T-helper 2 cell (primary cell): ENCODE measurements at regions not wholly inside any gene's neighbourhood (a gene's known extent, or its start where the extent isn't known, plus 50 kb on each side); places are given as distances from the start of the nearest gene placed in this dataset.

Source experiments
- DNase-seq, 5 experiments: peaks; one replicate each; pipeline versions ENCODE4 v3.0.0 to v3.0.0-alpha.2; 2012 to 2022

- no peak for DNase-seq
These were observed 115.4 kb upstream of the STK26 start for GRCh38 chrX:131907488-131908314.

- DNase-seq, result no peak
These were observed 112.5 kb upstream of the STK26 start for GRCh38 chrX:131910586-131910985.

- DNase-seq, result no peak
These were observed 107.6 kb upstream of the STK26 start for GRCh38 chrX:131915488-131915887.

- DNase-seq, result no peak
These were observed 105.5 kb upstream of the STK26 start for GRCh38 chrX:131917588-131917987.

- no peak for DNase-seq
These were observed 104.3 kb upstream of the STK26 start for GRCh38 chrX:131918839-131919238.

- DNase-seq, result no peak
These were observed 99.4 kb upstream of the STK26 start for GRCh38 chrX:131923614-131924250.

- no peak for DNase-seq
These were observed 84.4 kb upstream of the STK26 start for GRCh38 chrX:131938749-131939148.

- no peak for DNase-seq
These were observed 81.1 kb upstream of the STK26 start for GRCh38 chrX:131942034-131942433.

- DNase-seq, result no peak
These were observed 77.9 kb upstream of the STK26 start for GRCh38 chrX:131944936-131945902.

- DNase-seq, result no peak
These were observed 71.9 kb upstream of the STK26 start for GRCh38 chrX:131951166-131951565.

GRCh38 chrX:131955099-131955777, 67.9 kb upstream of the STK26 start:
- DNase-seq, result peak in 1 of 5 experiments; percentile 21

- DNase-seq, result no peak
These were observed 64.4 kb upstream of the STK26 start for GRCh38 chrX:131958724-131959123.

GRCh38 chrX:131970347-131970746, 52.8 kb upstream of the STK26 start:
- DNase-seq, result no peak
